HepG2 (cell line): ENCODE measurements at regions not wholly inside any gene's neighbourhood (a gene's known extent, or its start where the extent isn't known, plus 50 kb on each side); places are given as distances from the start of the nearest gene placed in this dataset.

Source experiments
- ATAC-seq: fragments of 200-7000 bp; cut with Tn5 transposase; 3 replicates; pipeline ENCODE4 v1.9.1; 2020; ENCODE audit warnings: mild to moderate bottlenecking, moderate library complexity
- BruUV-seq: library from RNA; stranded (reverse); fragments of 400-500 nt; replicated peaks from 2 replicates; lab custom pipeline; 2021; lab: Mats Ljungman, UMichigan
- CTCF ChIA-PET: fragments of 300-600 bp; formaldehyde crosslinking; extraction: SDS; loops from one replicate; lab custom pipeline; 2021; ENCODE audit warnings: low total read pairs, inconsistent platforms, low intra/inter-chr PET ratio; lab: Yijun Ruan, JAX
- POLR2A ChIA-PET: fragments of 350-600 bp; sonication (Branson Sonifier 250); formaldehyde crosslinking; loops from one replicate; lab custom pipeline; 2020; ENCODE audit warnings: antibody characterized with exemption, inconsistent platforms; lab: Yijun Ruan, JAX
- DNase-seq: peaks from one replicate; pipeline ENCODE4 v3.0.0-alpha.2; 2015; ENCODE audit warnings: low spot score
- FAIRE-seq: peaks from 3 replicates; lab custom pipeline; 2011; peaks lifted over from hg19 to GRCh38; lab: Jason Lieb, UNC
- H2AFZ ChIP-seq: one replicate; pipeline ENCODE4 v1.6.1; 2011; ENCODE audit warnings: low read length, inconsistent platforms
- H3K27ac ChIP-seq: fragments of 300-600 bp; 3 replicates; pipeline ENCODE4 v1.8.0; 2011; ENCODE audit warnings: mixed run types, mild to moderate bottlenecking, mixed read lengths, low read length, inconsistent platforms; ENCODE audit not compliant: insufficient read depth; ENCODE audit errors: extremely low read length
- H3K27me3 ChIP-seq, 2 experiments: fragments of 200-600 bp in 1 of 2; 2 replicates in 1 of 2; 3 replicates in 1 of 2; pipeline versions ENCODE4 v1.6.0 to v1.8.0; 2011; ENCODE audit warnings: low read length in 2 of 2, mild to moderate bottlenecking in 2 of 2, moderate library complexity in 2 of 2, inconsistent platforms in 1 of 2; ENCODE audit not compliant: insufficient read depth in 2 of 2, control insufficient read depth in 1 of 2
- H3K36me3 ChIP-seq, 2 experiments: fragments of 200-600 bp in 1 of 2; replicated peaks in 1 of 2; 2 replicates in 1 of 2; 3 replicates in 1 of 2; pipeline versions ENCODE4 v1.5.1 to v1.8.0; 2011; ENCODE audit warnings: low read length in 2 of 2, inconsistent platforms in 1 of 2; ENCODE audit not compliant: insufficient read depth in 2 of 2, control insufficient read depth in 1 of 2
- H3K4me1 ChIP-seq: 2 replicates; pipeline ENCODE4 v1.5.1; 2012; ENCODE audit warnings: low read length, inconsistent platforms; ENCODE audit not compliant: insufficient read depth
- H3K4me2 ChIP-seq: 2 replicates; pipeline ENCODE4 v1.6.0; 2011; ENCODE audit warnings: low read depth, low read length, inconsistent platforms
- H3K4me3 ChIP-seq, 3 experiments: fragments of 200-600 bp in 1 of 3; sonication (generic), shearing (Covaris generic) in 1 of 3; replicated peaks in 1 of 3; 2 replicates each; pipeline ENCODE4 v1.5.1; 2011 to 2016; ENCODE audit warnings: low read length in 3 of 3, inconsistent platforms in 2 of 3, low read depth in 2 of 3, mild to moderate bottlenecking in 2 of 3, control low read depth in 1 of 3, mixed read lengths in 1 of 3; ENCODE audit not compliant: insufficient read depth in 1 of 3
- H3K79me2 ChIP-seq: one replicate; pipeline ENCODE4 v1.6.1; 2011; ENCODE audit warnings: low read length, inconsistent platforms; ENCODE audit not compliant: insufficient read depth
- H3K9ac ChIP-seq: 2 replicates; pipeline ENCODE4 v1.6.0; 2011; ENCODE audit warnings: mild to moderate bottlenecking, low read depth, low read length, inconsistent platforms; ENCODE audit not compliant: insufficient read depth
- H3K9me3 ChIP-seq: 2 replicates; pipeline ENCODE4 v1.5.1; 2012; ENCODE audit warnings: mild to moderate bottlenecking, low read length
- H4K20me1 ChIP-seq: 2 replicates; pipeline ENCODE4 v1.6.0; 2011; ENCODE audit warnings: inconsistent platforms, mild to moderate bottlenecking, low read length, moderate library complexity; ENCODE audit not compliant: insufficient read depth
- KLF13 ChIP-seq: sonication (generic); formaldehyde crosslinking; IDR thresholded peaks from 2 replicates; pipeline ENCODE4 v1.4.0; 2020; ENCODE audit warnings: mild to moderate bottlenecking, missing genetic modification reagents
- PITX1 ChIP-seq: sonication (generic); formaldehyde crosslinking; IDR thresholded peaks from 2 replicates; pipeline ENCODE4 v1.5.1; 2020; ENCODE audit warnings: mild to moderate bottlenecking, missing genetic modification reagents
- ZNF12 ChIP-seq: sonication (generic); formaldehyde crosslinking; IDR thresholded peaks from 2 replicates; pipeline ENCODE4 v1.5.0; 2020; ENCODE audit warnings: missing genetic modification reagents
- ZNF264 ChIP-seq: sonication (generic); formaldehyde crosslinking; IDR thresholded peaks from 2 replicates; pipeline ENCODE4 v1.4.0; 2020; ENCODE audit warnings: missing genetic modification reagents
- ZNF333 ChIP-seq: sonication (generic); formaldehyde crosslinking; IDR thresholded peaks from 2 replicates; pipeline ENCODE4 v1.4.0; 2020; ENCODE audit warnings: mild to moderate bottlenecking, missing genetic modification reagents, borderline replicate concordance
- ZNF337 ChIP-seq: sonication (generic); formaldehyde crosslinking; IDR thresholded peaks from 2 replicates; pipeline ENCODE4 v1.5.1; 2020; ENCODE audit warnings: missing genetic modification reagents, low read depth, mild to moderate bottlenecking, borderline replicate concordance
- ZNF510 ChIP-seq: sonication (generic); formaldehyde crosslinking; IDR thresholded peaks from 2 replicates; pipeline ENCODE4 v1.4.0; 2020; ENCODE audit warnings: low read depth, mild to moderate bottlenecking, missing genetic modification reagents
- WGBS: methylation state at CpG from one replicate; pipeline ENCODE4 v1.1.6; 2017; ENCODE audit warnings: low lambda C conversion rate; 5-methylcytosine and 5-hydroxymethylcytosine counted together
- in situ Hi-C: cut with HindIII; loops from 2 replicates; pipeline ENCODE4 v1.10.0; 2017; ENCODE audit warnings: low pct_unique_long_range_greater_than_20kb; ENCODE audit not compliant: extremely low pct_ligation_motif_present
- intact Hi-C: fragments of 100-400 bp; cut with micrococcal nuclease; formaldehyde crosslinking; loops from one replicate; pipeline ENCODE4 v1.10.0; 2022; ENCODE audit not compliant: unreplicated experiment
- TF ChIP-seq, protein P1 (sequence below): sonication (generic); formaldehyde crosslinking; IDR thresholded peaks from 2 replicates; pipeline ENCODE4 v1.5.1; 2020; ENCODE audit warnings: mild to moderate bottlenecking, missing genetic modification reagents, borderline replicate concordance
- TF ChIP-seq, protein P2 (sequence below): sonication (generic); formaldehyde crosslinking; IDR thresholded peaks from 2 replicates; pipeline ENCODE4 v1.5.0; 2020; ENCODE audit warnings: mild to moderate bottlenecking, missing genetic modification reagents, moderate library complexity
- TF ChIP-seq, protein P3 (sequence below): sonication (generic); formaldehyde crosslinking; IDR thresholded peaks from 2 replicates; pipeline ENCODE4 v1.4.0; 2020; ENCODE audit warnings: missing genetic modification reagents

- TF ChIP-seq, protein P1, sequence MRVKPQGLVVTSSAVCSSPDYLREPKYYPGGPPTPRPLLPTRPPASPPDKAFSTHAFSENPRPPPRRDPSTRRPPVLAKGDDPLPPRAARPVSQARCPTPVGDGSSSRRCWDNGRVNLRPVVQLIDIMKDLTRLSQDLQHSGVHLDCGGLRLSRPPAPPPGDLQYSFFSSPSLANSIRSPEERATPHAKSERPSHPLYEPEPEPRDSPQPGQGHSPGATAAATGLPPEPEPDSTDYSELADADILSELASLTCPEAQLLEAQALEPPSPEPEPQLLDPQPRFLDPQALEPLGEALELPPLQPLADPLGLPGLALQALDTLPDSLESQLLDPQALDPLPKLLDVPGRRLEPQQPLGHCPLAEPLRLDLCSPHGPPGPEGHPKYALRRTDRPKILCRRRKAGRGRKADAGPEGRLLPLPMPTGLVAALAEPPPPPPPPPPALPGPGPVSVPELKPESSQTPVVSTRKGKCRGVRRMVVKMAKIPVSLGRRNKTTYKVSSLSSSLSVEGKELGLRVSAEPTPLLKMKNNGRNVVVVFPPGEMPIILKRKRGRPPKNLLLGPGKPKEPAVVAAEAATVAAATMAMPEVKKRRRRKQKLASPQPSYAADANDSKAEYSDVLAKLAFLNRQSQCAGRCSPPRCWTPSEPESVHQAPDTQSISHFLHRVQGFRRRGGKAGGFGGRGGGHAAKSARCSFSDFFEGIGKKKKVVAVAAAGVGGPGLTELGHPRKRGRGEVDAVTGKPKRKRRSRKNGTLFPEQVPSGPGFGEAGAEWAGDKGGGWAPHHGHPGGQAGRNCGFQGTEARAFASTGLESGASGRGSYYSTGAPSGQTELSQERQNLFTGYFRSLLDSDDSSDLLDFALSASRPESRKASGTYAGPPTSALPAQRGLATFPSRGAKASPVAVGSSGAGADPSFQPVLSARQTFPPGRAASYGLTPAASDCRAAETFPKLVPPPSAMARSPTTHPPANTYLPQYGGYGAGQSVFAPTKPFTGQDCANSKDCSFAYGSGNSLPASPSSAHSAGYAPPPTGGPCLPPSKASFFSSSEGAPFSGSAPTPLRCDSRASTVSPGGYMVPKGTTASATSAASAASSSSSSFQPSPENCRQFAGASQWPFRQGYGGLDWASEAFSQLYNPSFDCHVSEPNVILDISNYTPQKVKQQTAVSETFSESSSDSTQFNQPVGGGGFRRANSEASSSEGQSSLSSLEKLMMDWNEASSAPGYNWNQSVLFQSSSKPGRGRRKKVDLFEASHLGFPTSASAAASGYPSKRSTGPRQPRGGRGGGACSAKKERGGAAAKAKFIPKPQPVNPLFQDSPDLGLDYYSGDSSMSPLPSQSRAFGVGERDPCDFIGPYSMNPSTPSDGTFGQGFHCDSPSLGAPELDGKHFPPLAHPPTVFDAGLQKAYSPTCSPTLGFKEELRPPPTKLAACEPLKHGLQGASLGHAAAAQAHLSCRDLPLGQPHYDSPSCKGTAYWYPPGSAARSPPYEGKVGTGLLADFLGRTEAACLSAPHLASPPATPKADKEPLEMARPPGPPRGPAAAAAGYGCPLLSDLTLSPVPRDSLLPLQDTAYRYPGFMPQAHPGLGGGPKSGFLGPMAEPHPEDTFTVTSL (CRISPR knock-in tag), result no peak
- no peak for TF ChIP-seq ZNF333 (CRISPR knock-in tag)
Measured at GRCh38 chr7:422191-422885, 97.3 kb downstream of the PDGFA start (continued).

GRCh38 chr7:422886-423225, 96.8 kb downstream of the PDGFA start:
- POLR2A ChIA-PET, result no interaction called here
- WGBS, result 76% methylated on average over 11 of the region's 15 CpGs
- no peak for FAIRE-seq

More at GRCh38 chr7:422886-423225, 96.8 kb downstream of the PDGFA start:
- TF ChIP-seq, protein P2, sequence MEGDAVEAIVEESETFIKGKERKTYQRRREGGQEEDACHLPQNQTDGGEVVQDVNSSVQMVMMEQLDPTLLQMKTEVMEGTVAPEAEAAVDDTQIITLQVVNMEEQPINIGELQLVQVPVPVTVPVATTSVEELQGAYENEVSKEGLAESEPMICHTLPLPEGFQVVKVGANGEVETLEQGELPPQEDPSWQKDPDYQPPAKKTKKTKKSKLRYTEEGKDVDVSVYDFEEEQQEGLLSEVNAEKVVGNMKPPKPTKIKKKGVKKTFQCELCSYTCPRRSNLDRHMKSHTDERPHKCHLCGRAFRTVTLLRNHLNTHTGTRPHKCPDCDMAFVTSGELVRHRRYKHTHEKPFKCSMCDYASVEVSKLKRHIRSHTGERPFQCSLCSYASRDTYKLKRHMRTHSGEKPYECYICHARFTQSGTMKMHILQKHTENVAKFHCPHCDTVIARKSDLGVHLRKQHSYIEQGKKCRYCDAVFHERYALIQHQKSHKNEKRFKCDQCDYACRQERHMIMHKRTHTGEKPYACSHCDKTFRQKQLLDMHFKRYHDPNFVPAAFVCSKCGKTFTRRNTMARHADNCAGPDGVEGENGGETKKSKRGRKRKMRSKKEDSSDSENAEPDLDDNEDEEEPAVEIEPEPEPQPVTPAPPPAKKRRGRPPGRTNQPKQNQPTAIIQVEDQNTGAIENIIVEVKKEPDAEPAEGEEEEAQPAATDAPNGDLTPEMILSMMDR (CRISPR knock-in tag), result no peak
- TF ChIP-seq ZNF12 (no peak), PITX1 (CRISPR knock-in tag) (no peak), ZNF337 (no peak), KLF13 (no peak), ZNF264 (no peak), ZNF510 (no peak)
- TF ChIP-seq, protein P3, sequence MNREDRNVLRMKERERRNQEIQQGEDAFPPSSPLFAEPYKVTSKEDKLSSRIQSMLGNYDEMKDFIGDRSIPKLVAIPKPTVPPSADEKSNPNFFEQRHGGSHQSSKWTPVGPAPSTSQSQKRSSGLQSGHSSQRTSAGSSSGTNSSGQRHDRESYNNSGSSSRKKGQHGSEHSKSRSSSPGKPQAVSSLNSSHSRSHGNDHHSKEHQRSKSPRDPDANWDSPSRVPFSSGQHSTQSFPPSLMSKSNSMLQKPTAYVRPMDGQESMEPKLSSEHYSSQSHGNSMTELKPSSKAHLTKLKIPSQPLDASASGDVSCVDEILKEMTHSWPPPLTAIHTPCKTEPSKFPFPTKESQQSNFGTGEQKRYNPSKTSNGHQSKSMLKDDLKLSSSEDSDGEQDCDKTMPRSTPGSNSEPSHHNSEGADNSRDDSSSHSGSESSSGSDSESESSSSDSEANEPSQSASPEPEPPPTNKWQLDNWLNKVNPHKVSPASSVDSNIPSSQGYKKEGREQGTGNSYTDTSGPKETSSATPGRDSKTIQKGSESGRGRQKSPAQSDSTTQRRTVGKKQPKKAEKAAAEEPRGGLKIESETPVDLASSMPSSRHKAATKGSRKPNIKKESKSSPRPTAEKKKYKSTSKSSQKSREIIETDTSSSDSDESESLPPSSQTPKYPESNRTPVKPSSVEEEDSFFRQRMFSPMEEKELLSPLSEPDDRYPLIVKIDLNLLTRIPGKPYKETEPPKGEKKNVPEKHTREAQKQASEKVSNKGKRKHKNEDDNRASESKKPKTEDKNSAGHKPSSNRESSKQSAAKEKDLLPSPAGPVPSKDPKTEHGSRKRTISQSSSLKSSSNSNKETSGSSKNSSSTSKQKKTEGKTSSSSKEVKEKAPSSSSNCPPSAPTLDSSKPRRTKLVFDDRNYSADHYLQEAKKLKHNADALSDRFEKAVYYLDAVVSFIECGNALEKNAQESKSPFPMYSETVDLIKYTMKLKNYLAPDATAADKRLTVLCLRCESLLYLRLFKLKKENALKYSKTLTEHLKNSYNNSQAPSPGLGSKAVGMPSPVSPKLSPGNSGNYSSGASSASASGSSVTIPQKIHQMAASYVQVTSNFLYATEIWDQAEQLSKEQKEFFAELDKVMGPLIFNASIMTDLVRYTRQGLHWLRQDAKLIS (CRISPR knock-in tag), result no peak
- no peaks in the 10 kb centered on the region for H3K36me3 ChIP-seq
- CTCF ChIA-PET, result no interaction called here
- no peak overlapping the region for H3K4me2 ChIP-seq
- H3K4me3 ChIP-seq, result no peak overlapping the region
- no peak overlapping the region for H3K9ac ChIP-seq
- in situ Hi-C loops, result loop anchor here (5.0 kb wide), 1 partner anchor 91 kb away; no protein-coding TSS in a partner anchor
- H4K20me1 ChIP-seq, result no peaks in the 10 kb centered on the region
- no TSS peak for BruUV-seq
- H3K4me1 ChIP-seq, result no peaks in the 10 kb centered on the region
- intact Hi-C loops, result loop anchor here (1.0 to 10.0 kb wide), 2 partner anchors 48 to 90 kb away; no protein-coding TSS in a partner anchor
- H3K27ac ChIP-seq, result no peak overlapping the region
- H3K27me3 ChIP-seq, result peaks cover 20 to 62% of the 10 kb centered on the region in 2 experiments; a peak in 4 of 5 replicates
- no peaks in the 10 kb centered on the region for H3K79me2 ChIP-seq
- H2AFZ ChIP-seq, result no peak overlapping the region
- no peak for ATAC-seq
- DNase-seq, result no peak
- no peaks in the 10 kb centered on the region for H3K9me3 ChIP-seq
